Stromal cell of bone marrow (primary cell): ENCODE measurements at regions not wholly inside any gene's neighbourhood (a gene's known extent, or its start where the extent isn't known, plus 50 kb on each side); places are given as distances from the start of the nearest gene placed in this dataset.
A peak's percentile ranks its signal among the peaks of the same experiment; 100 is the strongest.
"Not testable (repeated sequence)": the region's sequence is repeated elsewhere in the genome, so short reads cannot be mapped to it uniquely, and the experiment has no call there.

Experiments
- DNase-seq: peaks from one replicate; pipeline ENCODE4 v3.0.0-alpha.2; 2012; ENCODE audit warnings: low read depth

DNA sequence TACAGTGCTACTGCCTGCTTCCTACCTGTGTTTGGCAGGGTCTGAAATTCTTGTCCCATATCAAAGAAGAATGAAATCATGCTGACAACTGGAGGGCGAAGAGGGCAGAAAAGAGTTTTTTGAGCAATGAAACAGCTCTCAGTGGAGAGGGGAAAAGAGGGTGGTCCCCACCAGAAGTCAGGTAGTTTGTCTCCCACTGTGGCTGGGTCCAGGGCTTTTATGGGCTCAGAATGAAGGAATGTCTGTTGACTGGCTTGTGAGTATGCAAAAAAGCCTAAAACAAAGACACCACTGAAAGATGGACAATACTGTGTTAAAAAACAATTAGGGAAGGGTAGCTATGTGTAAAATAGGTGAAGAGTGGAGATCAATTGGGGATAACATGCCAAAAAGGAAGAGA, 115.0 kb downstream of the ADAM29 start:
- DNase-seq = no peak

DNA sequence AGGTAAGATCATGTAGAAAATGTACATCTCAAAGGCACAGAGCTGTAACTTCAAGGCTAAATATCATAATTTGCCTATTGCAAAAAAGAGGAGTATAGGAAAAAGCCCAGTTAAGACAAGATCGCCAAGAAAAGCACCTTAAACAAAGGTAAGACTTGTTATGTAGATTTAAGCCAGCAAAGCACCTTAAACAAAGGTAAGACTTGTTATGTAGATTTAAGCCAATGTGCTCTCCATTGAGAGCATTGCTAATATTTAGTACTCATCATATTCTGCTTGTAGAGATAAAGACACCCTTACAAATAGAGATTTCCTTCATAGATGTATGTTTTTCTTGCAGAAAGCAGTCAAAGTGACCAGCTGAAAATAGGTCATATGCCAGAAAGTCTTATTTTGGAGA, 115.8 kb downstream of the ADAM29 start:
- DNase-seq = no peak

DNA sequence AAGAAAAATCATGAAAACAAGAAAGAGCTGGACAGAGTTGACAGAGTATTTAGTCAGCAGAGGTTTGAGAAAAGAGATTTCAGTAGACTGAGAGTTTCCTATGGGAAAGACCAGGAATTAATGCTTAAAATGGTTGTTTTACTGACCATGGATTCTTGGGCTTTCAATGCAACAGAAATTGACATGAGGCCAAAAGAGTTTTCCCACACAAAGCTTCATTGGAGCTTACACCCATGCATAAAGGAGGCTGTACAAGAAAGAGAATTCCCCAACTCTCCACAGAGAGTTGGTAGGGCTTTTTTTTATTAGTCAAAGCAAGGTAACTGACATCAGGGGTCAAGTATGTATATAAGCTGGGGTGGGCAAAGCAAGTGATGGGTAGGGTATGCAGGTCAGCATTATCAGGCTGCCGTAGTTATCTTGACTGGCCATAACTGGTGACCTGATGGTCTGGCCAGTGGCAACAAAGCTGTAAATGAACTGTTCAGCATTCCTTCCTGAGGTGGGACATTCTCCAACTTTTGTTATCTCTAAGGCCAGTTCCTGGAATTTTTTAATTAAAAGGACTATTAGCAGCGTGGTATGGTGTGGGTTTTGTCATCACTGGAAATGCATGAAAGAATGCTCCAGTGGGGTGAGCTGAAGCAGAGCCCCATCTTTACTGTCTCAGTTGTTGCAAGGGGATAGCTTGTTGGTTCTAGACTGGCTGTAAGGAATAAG, 117.0 kb downstream of the ADAM29 start:
- DNase-seq = no peak

DNA sequence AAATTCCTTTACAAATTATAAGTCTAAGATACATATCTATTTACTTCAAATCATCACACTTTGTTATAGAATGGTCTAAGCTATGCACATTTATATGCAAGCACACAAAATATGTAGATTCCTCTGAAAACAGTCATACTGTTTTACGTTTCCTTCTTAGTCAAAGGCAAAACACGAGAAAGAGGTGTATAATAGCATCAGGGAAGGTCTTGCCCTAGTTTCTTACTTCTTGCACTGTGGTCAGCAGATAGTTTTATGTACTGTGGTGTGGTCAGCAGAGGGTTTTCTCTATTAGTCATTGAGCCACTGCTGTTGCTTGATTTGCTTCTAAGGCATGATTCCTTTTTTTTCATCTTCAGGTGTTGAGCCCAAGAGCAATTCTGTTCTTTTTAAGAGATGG, 117.7 kb downstream of the ADAM29 start:
- DNase-seq = peak; percentile 13

DNA sequence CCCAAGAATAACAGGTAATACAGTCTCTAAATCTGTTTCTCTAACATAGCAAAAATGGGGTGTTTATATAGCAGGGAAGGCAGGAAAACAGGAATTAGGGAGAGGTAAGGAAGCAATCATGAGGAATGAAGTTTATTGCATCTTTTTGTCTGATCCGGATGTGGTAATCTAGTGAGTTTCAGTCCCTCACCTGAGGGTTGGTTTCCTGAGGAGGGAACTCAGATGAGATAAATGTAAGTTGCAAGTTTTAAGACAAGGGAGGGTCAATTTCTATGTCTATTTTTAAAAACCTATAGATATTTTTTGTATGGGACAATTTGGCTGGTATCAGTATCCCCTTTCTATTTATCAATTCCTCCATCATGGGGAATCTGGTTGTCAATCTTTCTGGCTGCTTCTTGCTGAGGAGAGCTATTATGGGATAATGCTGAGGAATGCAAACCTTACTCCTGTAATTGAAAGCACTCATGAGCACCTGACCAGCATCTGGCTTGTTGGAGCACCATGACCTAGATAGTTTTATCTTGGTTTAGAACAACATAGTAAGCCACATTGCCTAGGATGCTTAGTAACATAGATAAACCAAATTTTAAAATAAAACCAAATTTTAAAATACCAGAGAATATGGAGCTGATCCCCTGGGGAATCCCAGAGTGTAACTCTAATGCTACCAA, 130.1 kb downstream of the ADAM29 start:
- no peak for DNase-seq

DNA sequence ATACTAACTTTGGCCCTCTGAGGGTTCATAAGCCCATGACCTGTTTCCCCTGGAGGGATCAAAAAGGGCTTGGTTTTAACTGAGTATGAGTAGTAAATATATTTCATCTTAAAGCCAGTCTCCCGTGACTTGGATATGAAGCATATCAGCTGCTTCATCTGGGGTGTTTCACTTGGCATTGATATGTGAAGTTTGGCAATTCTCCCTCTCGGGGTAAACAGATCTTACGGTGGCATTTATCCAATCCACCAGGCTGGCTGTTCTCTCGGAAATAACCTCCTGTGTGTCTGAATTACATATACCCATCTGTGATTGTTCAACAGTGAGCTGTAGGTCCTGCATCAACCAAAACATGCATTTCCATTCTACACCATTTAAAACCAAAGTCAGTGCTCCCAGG, 130.7 kb downstream of the ADAM29 start:
- peak; percentile 8 for DNase-seq

DNA sequence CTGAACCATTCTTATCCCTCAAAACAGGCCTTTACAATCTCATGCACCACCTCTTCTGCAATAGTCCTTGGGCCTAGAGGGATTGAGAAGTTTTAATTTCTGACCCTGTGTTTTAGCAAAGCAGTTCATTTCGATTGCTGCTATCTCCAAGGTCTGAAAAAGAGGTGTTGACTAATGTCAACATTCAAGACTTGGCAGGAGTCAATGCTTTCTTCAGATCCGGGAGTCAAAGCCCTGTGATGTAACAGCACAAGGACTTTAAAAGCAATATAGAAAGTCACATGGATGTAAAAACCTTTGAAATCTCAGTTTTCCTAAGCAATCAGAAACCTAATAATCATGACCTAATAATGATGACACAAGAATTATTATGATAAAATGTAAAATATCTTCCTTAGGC, 133.8 kb downstream of the ADAM29 start:
- DNase-seq = no peak

DNA sequence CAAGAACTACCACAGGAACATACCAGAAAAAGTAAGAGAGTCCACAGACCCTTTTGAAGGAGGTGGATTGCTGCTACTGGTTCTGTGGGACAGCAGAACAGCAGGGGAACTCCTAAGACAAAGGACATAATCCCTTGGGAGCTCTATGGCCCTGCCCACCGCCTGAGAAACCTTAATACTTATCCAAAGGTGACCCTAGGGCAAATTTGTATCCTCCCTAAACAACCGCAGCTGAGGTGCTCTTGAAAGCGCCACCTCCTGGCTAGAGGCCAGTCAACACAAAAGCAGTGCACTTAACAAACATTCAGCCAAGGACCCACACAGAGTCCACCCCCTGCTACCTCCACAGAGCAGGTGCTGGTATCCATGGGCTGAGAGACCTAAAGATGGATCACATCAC, 136.8 kb downstream of the ADAM29 start:
- DNase-seq = no peak

DNA sequence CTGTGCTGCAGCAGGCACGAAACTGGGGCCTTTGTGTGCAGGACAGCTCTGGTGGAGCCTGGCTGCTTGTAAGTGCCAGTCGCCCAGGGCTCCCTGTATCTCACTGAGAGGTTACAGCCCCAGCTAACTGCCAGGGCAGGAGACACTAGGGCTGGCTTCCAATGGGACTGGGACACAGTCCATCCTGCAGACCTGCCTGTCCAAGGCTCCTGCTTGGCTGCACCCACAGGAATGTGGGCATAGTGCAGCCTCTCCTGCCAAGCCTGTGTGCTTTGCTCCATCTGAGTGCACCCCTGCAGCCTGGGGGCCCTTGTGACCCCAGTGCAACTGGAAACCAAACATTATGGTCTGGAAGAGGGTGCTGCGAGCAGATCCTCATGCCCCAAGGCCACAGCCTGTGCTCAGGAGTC, 144.0 kb downstream of the ADAM29 start:
- DNase-seq = no peak

DNA sequence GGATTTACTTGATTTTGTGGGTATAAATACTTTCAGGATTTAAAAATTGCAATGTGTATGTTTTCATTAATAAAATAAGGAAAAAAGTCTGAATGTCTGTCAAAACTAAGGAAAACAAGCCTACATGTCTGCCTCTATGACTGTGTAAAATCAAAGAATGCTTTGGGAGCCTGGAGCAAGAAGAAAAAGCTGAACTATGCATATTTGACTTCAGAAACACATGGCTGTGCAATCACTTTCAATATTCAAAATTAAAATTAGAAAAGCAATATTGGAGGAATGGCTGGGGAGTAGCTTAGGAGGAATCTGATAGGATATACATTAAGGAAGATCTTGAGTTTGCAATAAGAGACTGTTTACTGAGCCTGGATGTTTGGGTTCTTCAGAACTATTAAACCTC, 147.1 kb downstream of the ADAM29 start:
- no peak for DNase-seq

DNA sequence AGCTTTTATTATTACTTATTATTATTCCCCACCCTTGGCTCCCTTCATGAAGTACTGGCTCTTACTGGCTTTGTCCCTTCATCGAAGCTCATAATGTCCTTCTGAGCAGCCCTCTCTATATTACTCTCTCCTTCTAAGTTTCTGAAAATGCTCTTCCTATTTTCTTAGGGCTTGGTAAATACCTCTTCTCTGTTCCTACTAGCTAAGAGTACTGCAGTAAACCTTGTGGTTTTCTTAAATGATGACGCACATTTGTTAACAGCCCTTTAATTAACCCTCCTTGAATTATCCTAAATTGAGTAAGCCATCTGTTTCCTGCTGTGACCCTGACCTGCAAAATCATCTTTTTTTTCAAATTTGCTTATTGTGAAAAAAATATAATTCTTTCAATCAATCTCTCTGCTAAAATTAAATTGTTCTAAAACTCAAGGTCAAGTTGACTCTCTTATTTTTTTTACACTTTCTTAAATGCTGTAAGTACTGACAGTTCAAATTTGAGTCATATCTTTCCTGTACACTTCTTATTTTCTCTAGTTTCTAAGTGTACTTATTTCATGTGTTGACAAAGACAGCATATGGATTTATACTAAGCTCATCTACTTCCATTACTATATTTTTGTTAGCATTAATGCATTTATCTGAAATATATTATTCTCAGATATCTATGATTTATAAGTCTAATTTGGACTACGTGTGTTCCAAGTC, 148.9 kb downstream of the ADAM29 start:
- DNase-seq = no peak

DNA sequence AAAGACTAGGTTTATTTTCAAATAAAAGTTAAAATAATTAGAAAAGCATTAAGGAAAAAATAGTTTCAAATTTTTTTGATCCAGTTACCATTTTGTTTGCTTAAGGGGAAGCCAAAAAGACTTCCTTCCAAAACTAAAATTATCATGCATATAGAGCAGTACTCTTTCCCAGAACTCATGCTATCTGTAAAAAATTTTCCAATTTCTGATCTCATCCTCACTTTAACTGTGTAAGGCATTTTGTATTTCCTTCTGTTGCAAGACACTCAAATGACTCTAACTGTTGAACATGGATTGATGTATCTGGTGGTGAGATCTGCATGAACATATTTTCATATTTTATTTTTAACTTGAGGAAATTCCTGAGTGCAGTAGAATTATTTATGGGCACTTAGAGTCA, 150.1 kb downstream of the ADAM29 start:
- no peak for DNase-seq

DNA sequence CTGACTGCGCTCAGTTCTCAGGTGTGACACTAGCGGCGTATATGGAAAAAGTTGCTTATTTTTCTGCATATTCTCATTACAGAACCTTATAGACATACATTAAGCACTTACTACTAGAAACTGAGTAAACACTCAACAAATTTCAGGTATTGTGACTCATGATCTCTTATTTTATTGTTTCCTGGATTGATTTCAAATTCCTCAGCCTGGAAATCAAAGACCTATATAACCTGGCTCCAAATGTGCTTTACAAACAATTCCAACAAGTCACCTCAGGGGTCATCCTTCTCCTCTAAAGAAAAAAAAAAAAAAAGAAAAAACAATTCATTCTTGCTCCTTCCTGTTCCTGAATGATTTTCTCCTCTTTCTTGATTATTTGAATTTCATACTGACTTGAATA, 152.3 kb downstream of the ADAM29 start:
- DNase-seq = no peak

DNA sequence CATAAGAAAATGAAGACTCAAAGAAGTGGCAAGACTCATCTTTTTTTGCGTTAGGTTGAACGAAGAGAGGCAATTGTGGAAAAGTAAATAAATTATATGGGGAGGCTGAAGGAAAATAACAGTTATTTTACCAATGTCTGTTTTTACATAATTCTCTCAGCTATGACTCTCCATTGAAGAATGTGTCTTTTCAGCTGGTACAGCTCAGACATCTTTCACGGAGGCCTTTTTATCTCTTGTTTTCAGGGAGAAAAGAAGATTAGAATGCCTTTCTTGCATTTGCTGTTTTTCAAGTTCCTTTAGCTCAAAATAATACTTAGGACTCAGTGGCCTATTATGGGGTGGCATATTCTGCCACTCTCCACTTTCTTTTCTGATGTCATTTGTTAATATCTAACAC, 153.0 kb downstream of the ADAM29 start:
- no peak for DNase-seq

DNA sequence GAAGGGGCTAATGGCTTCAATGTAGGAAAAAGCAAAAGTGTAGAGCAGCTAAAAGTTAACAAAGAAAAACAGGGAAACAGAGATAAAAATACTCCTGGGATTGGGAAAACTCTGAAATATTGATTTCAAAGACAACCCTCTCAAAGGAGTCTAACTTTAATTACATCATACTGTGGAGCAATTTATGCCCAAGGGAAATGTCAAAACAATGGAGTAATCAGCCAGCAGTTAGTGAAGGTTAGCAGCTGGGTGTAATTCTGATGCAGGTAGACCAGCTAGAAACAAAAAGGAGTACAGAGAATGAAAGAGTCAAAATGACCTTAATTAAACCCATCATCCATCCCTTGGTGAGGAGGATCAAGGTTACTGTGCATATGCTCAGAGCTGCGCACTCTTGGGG, 169.0 kb downstream of the ADAM29 start:
- DNase-seq = no peak

DNA sequence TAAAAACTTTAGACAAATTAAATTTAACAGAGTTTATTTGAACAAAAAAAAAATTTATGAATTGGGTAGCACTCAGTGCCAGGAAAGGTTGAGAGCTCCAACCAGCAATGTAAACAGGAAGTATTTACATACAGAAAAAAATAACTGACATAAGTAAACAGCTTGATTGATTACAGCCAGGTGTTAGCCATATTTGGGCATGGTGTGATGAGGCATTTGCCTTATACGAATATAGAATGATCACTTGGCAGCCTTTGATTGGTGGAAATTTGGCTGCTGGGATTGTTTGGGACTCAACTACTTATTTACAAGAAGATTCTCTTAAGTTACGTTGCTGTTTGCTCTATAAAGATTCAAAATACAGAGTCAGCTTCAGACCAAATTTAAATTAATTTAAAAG, 172.0 kb downstream of the ADAM29 start:
- no peak for DNase-seq

DNA sequence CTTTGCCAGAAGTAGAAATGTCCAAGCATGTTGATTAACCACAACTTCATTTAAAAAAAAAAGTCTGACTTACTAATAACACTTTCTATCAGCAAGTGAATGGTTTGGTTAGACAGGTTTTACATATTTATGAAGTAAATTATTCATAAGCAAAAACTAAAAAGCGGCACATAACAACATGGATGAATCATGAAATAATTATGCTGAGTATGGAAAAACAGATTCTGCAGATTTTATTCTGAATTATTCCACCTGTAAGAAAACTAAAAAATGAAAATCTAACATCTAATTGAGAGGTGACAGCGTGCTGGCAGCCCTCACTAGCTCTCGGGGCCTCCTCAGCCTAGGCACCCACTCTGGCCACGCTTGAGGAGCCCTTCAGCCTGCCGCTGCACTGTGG, 173.5 kb downstream of the ADAM29 start:
- no peak for DNase-seq

DNA sequence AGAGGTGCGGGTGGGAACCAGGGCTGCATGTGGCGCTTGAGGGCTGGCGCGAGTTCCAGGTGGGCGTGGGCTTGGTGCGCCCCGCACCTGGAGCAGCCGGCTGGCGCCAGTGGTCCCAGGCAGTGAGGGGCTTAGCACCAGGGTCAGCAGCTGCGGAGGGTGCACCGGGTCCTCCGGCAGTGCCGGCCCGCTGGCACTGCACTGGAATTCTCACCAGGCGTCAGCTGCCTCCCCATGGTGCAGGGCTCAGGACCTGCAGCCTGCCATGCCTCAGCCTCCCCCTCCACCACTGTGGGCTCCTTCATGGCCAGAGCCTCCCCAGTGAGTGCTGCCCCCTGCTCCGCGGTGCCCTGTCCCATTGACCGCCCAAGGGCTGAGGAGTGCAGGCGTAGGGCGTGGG, 174.0 kb downstream of the ADAM29 start:
- DNase-seq = no peak

DNA sequence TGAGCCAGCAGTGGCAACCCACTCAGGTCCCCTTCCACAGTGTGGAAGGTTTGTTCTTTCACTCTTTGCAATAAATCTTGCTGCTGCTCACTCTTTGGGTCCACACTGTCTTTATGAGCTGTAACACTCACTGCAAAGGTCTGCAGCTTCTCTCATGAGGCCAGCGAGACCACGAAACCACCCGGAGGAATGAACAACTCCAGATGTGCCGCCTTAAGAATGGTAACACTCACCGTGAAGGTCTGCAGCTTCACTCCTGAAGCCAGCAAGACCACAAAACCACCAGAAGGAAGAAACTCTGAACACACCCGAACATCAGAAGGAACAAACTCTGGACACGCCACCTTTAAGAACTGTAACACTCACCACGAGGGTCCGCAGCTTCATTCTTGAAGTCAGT, 174.9 kb downstream of the ADAM29 start:
- not testable (repeated sequence) for DNase-seq

DNA sequence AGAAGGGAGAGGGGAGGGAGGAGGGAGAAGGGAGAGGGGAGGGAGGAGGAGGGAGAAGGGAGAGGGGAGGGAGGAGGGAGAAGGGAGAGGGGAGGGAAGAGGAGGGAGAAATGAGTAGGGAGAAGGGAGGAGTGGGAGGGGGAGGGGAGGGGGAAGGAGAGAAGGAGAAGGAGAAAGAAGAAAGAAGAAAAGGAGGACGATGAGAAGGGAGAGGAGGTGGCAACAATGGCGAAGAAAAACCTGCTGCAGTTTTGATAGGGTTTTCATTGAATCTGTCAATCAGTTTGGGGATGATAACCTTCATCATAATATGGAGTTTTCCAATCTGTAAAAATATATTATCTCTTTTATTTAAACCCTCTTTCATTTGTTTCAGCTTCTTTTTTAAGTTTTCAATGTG, 185.2 kb downstream of the ADAM29 start:
- no peak for DNase-seq

DNA sequence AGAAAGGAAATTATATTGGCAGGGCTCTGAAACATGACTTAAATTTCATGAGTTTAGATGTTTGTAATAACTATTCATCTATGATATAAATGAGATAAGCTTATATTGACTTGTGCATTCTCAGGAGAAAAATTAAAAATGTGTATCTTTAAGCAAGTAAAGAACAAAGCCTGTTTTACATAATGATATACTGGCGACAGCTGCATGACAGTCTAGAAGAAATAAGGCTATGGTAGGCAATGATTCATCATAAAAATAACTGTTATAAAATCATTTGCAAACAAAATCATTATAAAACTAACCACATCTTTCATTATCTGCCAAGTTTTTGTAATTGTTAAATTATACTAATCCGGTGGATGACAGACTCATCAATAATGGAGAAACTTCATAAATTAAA, 188.1 kb downstream of the ADAM29 start:
- no peak for DNase-seq

DNA sequence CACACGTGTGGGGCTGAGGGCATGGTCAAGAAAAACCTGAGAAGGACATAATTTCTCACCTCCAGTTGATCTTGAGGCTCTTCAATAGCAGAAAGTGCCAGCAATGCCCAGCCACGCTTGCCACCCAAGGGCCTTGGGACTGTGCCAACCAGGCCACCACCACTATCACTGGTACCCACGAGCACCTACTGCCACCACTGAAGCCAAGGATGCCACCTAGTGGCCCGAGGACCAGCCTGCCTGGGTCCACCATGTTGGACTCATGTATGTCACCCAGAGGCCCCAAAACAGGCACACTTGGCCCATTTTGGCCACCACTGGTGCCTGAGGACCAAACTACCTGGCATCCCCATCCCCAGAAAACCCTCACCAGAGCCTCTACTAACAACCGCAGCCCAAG, 191.8 kb downstream of the ADAM29 start:
- no peak for DNase-seq

DNA sequence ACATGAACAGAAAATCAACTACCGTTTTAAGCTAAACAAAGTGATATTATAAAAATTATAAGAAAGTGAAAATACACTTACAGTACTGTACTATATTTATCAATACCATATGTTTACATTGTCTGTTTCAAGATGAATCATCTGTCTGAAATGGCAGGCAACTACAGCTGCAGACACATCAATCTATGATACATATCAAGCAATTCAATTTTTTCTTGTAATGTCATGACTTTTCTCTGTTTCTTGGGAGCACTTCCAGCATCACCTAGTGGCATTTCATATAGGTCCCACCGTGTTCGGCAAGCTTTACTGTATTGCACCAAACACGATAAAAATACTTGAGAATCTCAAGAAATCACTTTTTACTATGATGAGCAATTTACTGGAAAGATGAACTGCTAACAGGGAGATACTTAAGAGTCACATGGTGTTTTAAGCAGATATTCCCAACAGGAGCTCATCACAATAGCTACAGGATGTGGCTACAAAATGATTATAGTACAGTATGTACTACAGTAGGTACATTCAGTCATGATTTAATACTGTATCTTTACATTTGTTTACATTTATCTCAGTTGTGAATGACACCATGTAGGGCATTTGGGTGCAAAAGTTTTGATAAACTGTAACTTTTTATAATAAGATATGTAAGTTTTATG, 207.4 kb downstream of the ADAM29 start:
- DNase-seq = no peak
